ENCODE measurements at regions not wholly inside any gene's neighbourhood (a gene's known extent, or its start where the extent isn't known, plus 50 kb on each side); places are given as distances from the start of the nearest gene placed in this dataset.

- TF ChIP-seq CTCF (conservative IDR thresholded peaks at IDR 0.05) (no peak), EZH2 (IDR thresholded peaks at IDR 0.05; ENCODE audit: low read depth) (no peak)
Observed at GRCh38 chr7:80036107-80036506, 98.5 kb upstream of the GNAI1 start.
